Natural killer cell (primary cell): ENCODE measurements at regions not wholly inside any gene's neighbourhood (a gene's known extent, or its start where the extent isn't known, plus 50 kb on each side); places are given as distances from the start of the nearest gene placed in this dataset.
A peak's percentile ranks its signal among the peaks of the same experiment; 100 is the strongest.

Experiments used
- ATAC-seq, 3 donors: fragments of 150-1000 bp in 2 of 3; fragments of 200-7000 bp in 1 of 3; cut with Tn5 transposase; 1 replicate in 1 of 3; 2 replicates in 2 of 3; pipeline ENCODE4 v1.10.0; 2021; ENCODE audit warnings: mild to moderate bottlenecking in 2 of 3, moderate library complexity in 2 of 3
- DNase-seq, 2 donors: peaks; one replicate each; pipeline versions ENCODE4 v3.0.0 to v3.0.0-alpha.2; 2013 to 2021; ENCODE audit warnings: mixed read lengths in 1 of 2
- H3K27ac ChIP-seq: one replicate; pipeline ENCODE4 v1.5.1; 2013; ENCODE audit warnings: mild to moderate bottlenecking, low read length
- H3K27me3 ChIP-seq: one replicate; pipeline ENCODE4 v1.6.1; 2013; ENCODE audit warnings: low read length; ENCODE audit not compliant: control insufficient read depth, insufficient read depth
- H3K36me3 ChIP-seq: one replicate; pipeline ENCODE4 v1.6.1; 2013; ENCODE audit warnings: low read length; ENCODE audit not compliant: control insufficient read depth, insufficient read depth
- H3K4me1 ChIP-seq: one replicate; pipeline ENCODE4 v1.6.1; 2013; ENCODE audit warnings: low read length; ENCODE audit not compliant: control insufficient read depth, insufficient read depth
- H3K4me3 ChIP-seq: one replicate; pipeline ENCODE4 v1.5.1; 2013; ENCODE audit warnings: low read length
- H3K9me3 ChIP-seq: one replicate; pipeline ENCODE4 v1.6.1; 2013; ENCODE audit warnings: low read length; ENCODE audit not compliant: control insufficient read depth, insufficient read depth
- H3K27ac Mint-ChIP-seq, 2 donors: one replicate each; pipeline ENCODE4 v1.8.0; 2022; ENCODE audit warnings: mild to moderate bottlenecking in 2 of 2, mixed read lengths in 2 of 2, moderate library complexity in 1 of 2
- H3K27me3 Mint-ChIP-seq, 2 donors: one replicate each; pipeline ENCODE4 v1.8.0; 2022; ENCODE audit warnings: low read depth in 2 of 2, mixed read lengths in 2 of 2
- H3K36me3 Mint-ChIP-seq: one replicate; pipeline ENCODE4 v1.8.0; 2022; ENCODE audit warnings: mixed read lengths
- H3K4me1 Mint-ChIP-seq, 2 donors: one replicate each; pipeline ENCODE4 v1.8.0; 2022; ENCODE audit warnings: mixed read lengths in 2 of 2
- H3K4me3 Mint-ChIP-seq: one replicate; pipeline ENCODE4 v1.8.0; 2022; ENCODE audit warnings: mild to moderate bottlenecking, moderate library complexity, mixed read lengths
- H3K9me3 Mint-ChIP-seq, 2 donors: one replicate each; pipeline ENCODE4 v1.8.0; 2022; ENCODE audit warnings: mixed read lengths in 2 of 2
- WGBS: methylation state at CpG from one replicate; pipeline ENCODE4 v1.1.7; 2013; ENCODE audit warnings: missing lambda C conversion rate; ENCODE audit not compliant: insufficient coverage; 5-methylcytosine and 5-hydroxymethylcytosine counted together
- intact Hi-C: fragments of 100-400 bp; cut with micrococcal nuclease; formaldehyde crosslinking; loops from one replicate; pipeline ENCODE4 v1.14.2; 2022
- TF ChIP-seq, protein P1 (sequence below): fragments of 200-600 bp; IDR thresholded peaks from one replicate; pipeline ENCODE4 v1.8.0; 2022; ENCODE audit warnings: antibody characterized with exemption

GRCh38 chr20:23156170-23156841, 70.2 kb upstream of the CD93 start:
- Histone ChIP-seq H3K27me3 (no peaks in the 10 kb centered on the region), H3K4me3 (no peak overlapping the region), H3K9me3 (no peaks in the 10 kb centered on the region), H3K27ac (no peak overlapping the region), H3K4me1 (peaks cover 20% of the 10 kb centered on the region), H3K36me3 (no peaks in the 10 kb centered on the region)
- H3K9me3 Mint-ChIP-seq = no peaks in the 10 kb centered on the region
- WGBS = 85% methylated on average over 11 of the region's 11 CpGs
- peak in 1 of 3 donors; percentile 29 for ATAC-seq
- TF ChIP-seq, protein P1, sequence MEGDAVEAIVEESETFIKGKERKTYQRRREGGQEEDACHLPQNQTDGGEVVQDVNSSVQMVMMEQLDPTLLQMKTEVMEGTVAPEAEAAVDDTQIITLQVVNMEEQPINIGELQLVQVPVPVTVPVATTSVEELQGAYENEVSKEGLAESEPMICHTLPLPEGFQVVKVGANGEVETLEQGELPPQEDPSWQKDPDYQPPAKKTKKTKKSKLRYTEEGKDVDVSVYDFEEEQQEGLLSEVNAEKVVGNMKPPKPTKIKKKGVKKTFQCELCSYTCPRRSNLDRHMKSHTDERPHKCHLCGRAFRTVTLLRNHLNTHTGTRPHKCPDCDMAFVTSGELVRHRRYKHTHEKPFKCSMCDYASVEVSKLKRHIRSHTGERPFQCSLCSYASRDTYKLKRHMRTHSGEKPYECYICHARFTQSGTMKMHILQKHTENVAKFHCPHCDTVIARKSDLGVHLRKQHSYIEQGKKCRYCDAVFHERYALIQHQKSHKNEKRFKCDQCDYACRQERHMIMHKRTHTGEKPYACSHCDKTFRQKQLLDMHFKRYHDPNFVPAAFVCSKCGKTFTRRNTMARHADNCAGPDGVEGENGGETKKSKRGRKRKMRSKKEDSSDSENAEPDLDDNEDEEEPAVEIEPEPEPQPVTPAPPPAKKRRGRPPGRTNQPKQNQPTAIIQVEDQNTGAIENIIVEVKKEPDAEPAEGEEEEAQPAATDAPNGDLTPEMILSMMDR = no peak
- H3K4me3 Mint-ChIP-seq = no peak overlapping the region
- peak in 1 of 2 donors; percentile 11 for DNase-seq
- intact Hi-C loops = no loop called here
- no peak overlapping the region for H3K27ac Mint-ChIP-seq
- no peaks in the 10 kb centered on the region for H3K36me3 Mint-ChIP-seq
- H3K27me3 Mint-ChIP-seq = no peaks in the 10 kb centered on the region
- H3K4me1 Mint-ChIP-seq = peaks cover 18 to 21% of the 10 kb centered on the region in 2 donors

- no peak overlapping the region for H3K27ac ChIP-seq
- no peaks in the 10 kb centered on the region for H3K27me3 ChIP-seq
- 29% methylated on average over 6 of the region's 7 CpGs for WGBS
- no peak overlapping the region for H3K27ac Mint-ChIP-seq
- TF ChIP-seq, protein P1 = no peak
- no peaks in the 10 kb centered on the region for H3K36me3 Mint-ChIP-seq
- no peak for DNase-seq
- H3K9me3 ChIP-seq = no peaks in the 10 kb centered on the region
- H3K27me3 Mint-ChIP-seq = no peaks in the 10 kb centered on the region
- H3K4me1 Mint-ChIP-seq = peaks cover 18 to 21% of the 10 kb centered on the region in 2 donors
- no peaks in the 10 kb centered on the region for H3K36me3 ChIP-seq
- H3K4me3 Mint-ChIP-seq = no peak overlapping the region
- no peak for ATAC-seq
- intact Hi-C loops = no loop called here
- peaks cover 15% of the 10 kb centered on the region for H3K4me1 ChIP-seq
- H3K9me3 Mint-ChIP-seq = no peaks in the 10 kb centered on the region
- H3K4me3 ChIP-seq = no peak overlapping the region
Measured at GRCh38 chr20:23155141-23155590, 69.0 kb upstream of the CD93 start.

DNA sequence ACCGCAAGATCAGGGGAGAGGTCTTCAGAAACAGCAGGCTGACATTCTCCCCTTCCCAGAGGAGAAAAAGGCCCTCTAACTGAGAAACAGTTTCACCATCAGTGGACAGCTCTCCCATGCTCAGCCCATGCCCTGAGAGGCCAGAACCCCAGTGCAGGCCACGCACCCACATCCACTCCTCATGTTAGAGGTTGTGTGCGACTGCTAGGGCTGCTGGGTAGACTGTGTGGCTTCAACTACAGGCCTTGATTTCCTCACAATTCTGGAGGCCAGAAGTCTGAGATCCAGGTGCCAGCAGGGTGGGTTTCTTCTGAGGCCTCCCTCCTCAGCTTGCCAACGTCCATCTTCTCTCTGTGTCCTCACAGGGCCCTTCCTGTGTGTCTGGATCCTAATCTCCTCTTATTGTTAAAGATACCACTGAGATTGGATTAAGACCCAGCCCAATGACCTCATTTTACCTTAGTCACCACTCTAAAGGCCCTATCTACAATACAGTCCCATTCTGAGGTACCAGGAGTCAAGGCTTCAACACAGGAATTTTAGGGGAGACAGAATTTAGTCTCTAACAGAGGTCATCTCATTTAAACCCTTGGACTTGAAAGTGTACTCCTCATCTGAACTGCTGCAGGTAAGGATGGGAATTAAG, 67.7 kb upstream of the CD93 start:
- no peak for ATAC-seq
- no peaks in the 10 kb centered on the region for H3K9me3 ChIP-seq
- no peak overlapping the region for H3K4me3 Mint-ChIP-seq
- H3K4me3 ChIP-seq = no peak overlapping the region
- no peak for DNase-seq
- no peaks in the 10 kb centered on the region for H3K36me3 ChIP-seq
- no peaks in the 10 kb centered on the region for H3K9me3 Mint-ChIP-seq
- intact Hi-C loops = no loop called here
- H3K4me1 ChIP-seq = peaks cover 12% of the 10 kb centered on the region
- TF ChIP-seq, protein P1 = no peak
- H3K4me1 Mint-ChIP-seq = peaks cover 7 to 13% of the 10 kb centered on the region in 2 donors
- 82% methylated on average over 4 of the region's 4 CpGs for WGBS
- no peaks in the 10 kb centered on the region for H3K36me3 Mint-ChIP-seq
- no peak overlapping the region for H3K27ac ChIP-seq
- H3K27me3 Mint-ChIP-seq = no peaks in the 10 kb centered on the region
- no peaks in the 10 kb centered on the region for H3K27me3 ChIP-seq
- no peak overlapping the region for H3K27ac Mint-ChIP-seq
